ENCODE measurements at regions not wholly inside any gene's neighbourhood (a gene's known extent, or its start where the extent isn't known, plus 50 kb on each side); places are given as distances from the start of the nearest gene placed in this dataset.
"Not testable (repeated sequence)": the region's sequence is repeated elsewhere in the genome, so short reads cannot be mapped to it uniquely, and the experiment has no call there.

DNA sequence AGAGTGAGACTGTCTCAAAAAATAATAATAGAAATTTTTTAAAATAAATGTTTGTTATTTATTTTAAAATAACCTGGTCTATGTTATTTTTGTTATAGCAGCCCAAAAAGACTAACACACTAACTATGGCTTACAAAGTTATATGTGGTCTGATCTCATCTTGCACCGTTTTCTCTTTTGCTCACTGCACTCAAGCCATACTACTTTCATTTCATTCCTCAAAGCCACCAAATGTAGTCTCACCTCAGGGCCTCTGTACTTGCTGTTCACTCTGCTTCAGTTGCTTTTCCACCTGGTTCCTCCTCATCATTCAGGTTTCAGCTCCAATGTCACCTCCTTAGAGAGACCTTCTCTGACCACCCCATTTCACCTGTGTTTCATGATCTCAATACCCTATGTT is 55.2 kb upstream of the MDM1 start:
- FAIRE-seq (no peak), DNase-seq (ENCODE audit: insufficient read length, low spot score) (no peak)
- no peak for TF ChIP-seq POLR2A (IDR thresholded peaks at IDR 0.05; ENCODE audit: low read depth, low read length)

DNA sequence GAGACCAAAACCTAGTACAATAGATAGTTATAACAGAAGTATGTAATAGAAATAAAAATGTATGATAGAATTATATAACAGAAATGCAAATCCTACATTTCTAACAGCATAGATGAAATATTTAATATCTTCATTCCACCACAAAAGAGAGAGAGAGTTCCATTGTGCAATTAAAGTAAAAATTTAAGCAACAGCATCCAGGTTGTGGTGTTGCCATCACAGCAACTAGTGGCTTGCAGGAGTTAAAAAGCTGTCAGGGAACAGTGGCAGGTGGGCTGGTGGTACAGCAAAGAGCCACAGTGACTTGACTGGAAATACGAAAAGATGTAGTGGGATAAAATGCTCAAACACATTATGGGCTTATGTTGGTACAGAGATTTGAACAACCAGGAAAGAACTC is 57.1 kb upstream of the MDM1 start:
- TF ChIP-seq POLR2A (IDR thresholded peaks at IDR 0.05; ENCODE audit: low read depth, low read length) = no peak
- FAIRE-seq = no peak
- no peak for DNase-seq (ENCODE audit: insufficient read length, low spot score)

DNA sequence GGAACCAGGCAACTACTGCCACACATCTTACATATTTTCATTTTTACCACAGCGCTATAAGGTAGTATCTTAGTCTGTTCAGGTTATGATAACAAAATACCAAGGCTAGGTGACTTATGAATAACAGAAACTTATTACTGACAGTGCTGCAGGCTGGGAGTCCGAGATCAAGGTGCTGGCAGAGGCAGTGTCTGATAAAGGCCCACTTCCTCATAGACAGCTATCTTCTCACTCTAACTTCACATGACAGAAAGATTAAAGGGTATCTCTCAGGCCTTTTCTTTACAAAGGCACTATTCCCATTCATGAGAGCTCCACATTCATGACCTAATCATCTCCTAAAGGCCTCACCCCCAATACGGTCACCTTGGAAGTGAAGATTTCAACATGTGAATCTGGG is 59.8 kb upstream of the MDM1 start:
- DNase-seq (ENCODE audit: insufficient read length, low spot score) = no peak
- FAIRE-seq = no peak
- TF ChIP-seq POLR2A (IDR thresholded peaks at IDR 0.05; ENCODE audit: low read depth, low read length) = no peak

DNA sequence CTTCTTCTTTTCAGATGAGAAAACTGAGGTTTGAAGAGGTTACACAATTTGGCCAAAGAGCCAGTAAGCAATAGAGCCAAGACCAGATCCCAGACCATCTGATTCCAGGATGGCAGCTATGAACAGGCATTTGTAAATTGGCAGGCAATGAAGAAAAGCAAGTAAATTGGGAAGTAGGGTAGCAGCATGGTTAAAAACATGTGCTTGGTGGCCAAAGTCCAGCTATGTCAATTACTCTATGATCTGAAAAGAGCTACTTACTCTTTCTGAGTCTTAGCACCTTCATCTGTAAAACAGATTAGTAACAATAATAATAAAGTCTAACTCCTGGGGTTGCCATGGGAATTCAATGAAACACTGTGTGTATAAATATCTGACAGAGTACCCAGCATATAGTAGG is 60.2 kb upstream of the MDM1 start:
- no peak for TF ChIP-seq POLR2A (IDR thresholded peaks at IDR 0.05; ENCODE audit: low read depth, low read length)
- FAIRE-seq (no peak), DNase-seq (ENCODE audit: insufficient read length, low spot score) (no peak)

DNA sequence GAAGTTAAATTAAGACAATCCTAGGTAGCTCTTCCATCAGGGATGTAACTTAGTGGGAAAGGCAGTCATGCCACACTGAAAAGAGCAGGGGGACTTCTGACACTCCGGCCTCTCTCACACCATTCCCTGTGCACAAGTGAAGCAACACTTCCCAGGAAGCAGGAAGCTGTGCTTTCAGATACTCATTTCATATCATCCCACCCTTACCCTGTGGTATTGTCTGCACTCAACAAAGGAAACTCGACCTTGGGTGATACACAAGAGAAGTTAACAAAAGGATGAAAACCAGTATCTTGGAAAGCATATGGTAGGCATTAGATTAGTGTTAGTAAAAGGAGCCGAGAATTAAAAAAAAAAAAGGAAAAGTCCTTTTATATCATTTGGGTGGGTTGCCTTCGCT is 61.3 kb upstream of the MDM1 start:
- TF ChIP-seq POLR2A (IDR thresholded peaks at IDR 0.05; ENCODE audit: low read depth, low read length) = no peak
- FAIRE-seq = no peak
- DNase-seq (ENCODE audit: insufficient read length, low spot score) = no peak

DNA sequence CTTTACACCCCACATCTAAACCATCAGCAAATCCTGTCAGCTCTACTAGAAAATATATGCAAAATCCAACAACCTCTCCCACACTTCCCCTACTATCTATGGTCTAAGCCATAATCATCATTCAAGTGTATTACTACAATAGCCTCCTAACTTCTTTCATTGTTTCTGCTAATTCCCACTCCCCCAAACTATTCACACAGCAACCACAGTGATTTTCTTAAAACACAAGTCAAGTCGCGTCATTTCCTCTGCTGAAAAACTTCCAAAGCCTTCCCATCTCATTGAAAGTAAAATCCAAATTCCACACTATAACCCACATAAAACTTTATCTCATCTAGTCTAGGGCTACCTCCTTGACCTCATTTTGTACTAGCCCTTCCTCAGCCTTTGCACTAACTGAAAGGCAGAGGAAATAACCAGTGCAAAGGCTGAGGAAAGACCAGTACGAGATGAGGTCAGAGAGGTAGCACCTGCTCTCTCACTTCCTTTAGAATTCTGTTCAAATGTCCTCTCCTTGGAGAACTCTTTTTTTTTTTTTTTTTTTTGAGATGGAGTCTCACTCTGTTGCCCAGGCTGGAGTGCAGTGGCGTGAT is 65.5 kb upstream of the MDM1 start:
- no peak for FAIRE-seq
- no peak for DNase-seq (ENCODE audit: insufficient read length, low spot score)
- no peak for TF ChIP-seq POLR2A (IDR thresholded peaks at IDR 0.05; ENCODE audit: low read depth, low read length)

DNA sequence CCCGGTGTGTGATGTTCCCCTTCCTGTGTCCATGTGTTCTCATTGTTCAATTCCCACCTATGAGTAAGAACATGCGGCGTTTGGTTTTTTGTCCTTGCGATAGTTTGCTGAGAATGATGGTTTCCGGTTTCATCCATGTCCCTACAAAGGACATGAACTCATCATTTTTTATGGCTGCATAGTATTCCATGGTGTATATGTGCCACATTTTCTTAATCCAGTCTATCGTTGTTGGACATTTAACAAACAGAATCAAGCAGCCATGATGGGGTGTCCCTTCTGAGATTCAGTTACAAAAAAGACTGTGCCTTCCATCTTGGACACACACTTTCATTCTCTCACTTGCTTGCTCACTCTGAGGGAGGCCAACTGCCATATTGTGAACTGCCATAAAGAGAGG is 66.5 kb upstream of the MDM1 start:
- not testable (repeated sequence) for FAIRE-seq; DNase-seq (ENCODE audit: insufficient read length, low spot score)

DNA sequence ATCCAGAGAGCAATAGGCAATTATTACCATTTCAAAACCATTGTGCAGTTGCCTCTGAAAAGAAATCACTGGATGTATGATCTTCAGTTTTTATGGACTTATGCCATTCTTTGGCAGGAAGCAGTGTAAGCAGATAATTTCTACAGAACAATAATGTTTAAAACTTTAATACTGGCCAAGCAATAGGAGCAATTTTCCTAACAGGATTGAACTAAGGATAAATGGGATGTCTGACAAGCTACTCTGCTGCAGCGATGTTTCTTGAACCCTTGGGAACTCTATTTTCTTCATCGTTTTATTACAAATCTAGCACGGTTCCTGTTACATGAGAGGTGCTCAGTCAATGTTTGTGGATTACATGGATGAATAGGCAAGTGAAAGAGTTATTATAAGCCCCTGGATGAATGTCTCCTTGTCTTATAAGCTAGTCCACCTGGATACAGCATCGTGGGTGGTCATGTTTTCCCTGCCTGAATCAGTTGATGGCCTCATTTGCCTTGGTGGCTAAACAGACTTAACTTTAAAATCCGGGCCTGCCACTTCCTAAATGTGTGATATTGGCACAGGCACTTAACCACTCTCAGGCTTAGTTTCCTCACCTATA is 68.2 kb upstream of the MDM1 start:
- DNase-seq (ENCODE audit: insufficient read length, low spot score) (no peak), FAIRE-seq (no peak)
- no peak for TF ChIP-seq POLR2A (IDR thresholded peaks at IDR 0.05; ENCODE audit: low read depth, low read length)

DNA sequence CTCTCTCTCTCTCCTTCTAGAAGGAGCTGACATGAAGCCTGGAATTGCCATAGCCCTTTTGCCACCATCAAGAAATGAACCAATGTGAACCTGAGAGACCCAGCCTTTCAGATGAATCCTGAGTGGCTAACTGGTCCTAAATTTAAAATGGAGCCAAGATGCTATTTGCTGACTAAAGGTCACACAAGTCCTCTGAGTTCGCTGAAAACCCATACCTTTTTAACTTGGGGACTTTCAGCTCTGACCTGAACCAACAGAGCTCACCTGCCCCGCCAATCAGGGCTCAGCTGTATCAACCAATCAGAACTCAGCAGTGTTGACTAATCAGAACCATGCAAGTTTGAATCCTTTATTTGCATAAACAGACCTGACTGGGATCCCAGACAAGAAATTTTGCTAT is 70.3 kb upstream of the MDM1 start:
- FAIRE-seq (no peak), DNase-seq (ENCODE audit: insufficient read length, low spot score) (no peak)
- no peak for TF ChIP-seq POLR2A (IDR thresholded peaks at IDR 0.05; ENCODE audit: low read depth, low read length)

DNA sequence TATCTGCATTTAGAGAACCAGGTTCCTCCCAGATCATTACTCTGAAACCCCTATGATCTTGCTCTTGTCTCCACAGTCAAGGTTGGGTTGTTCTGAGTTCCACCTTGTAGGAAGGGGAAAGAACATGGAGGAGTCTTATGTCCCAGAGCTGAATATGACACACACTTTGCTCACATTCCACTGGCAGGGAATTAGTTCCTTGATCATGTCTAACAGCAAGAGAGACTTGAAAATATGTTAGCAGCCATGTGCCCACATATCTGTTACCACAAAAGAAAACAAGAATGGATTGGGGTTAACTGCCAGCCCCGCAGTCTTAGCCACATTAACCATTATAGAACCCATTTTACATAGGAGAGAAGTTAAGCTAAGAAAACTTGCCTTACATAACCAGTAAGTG is 71.1 kb upstream of the MDM1 start:
- DNase-seq (ENCODE audit: insufficient read length, low spot score) (no peak), FAIRE-seq (no peak)
- no peak for TF ChIP-seq POLR2A (IDR thresholded peaks at IDR 0.05; ENCODE audit: low read depth, low read length)

DNA sequence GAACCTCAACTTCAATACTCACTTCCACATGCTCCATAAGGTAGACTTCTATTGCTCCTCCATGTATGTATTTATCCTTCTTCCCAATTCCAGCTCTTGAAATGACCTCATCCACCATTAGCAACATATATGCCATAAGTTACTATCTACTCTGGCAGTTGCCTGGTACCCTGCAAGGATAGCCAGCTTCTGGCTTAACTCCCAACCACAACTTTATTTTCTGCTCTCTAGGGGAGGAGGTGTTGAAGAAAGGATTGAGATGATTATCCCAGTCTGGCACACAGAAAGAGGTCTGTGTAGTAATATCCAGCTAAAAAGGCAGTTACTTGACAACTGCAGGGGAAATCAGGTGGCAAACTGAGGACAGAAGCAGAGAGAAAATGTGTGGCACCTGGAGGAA is 71.5 kb upstream of the MDM1 start:
- DNase-seq (ENCODE audit: insufficient read length, low spot score) = no peak
- no peak for FAIRE-seq
- TF ChIP-seq POLR2A (IDR thresholded peaks at IDR 0.05; ENCODE audit: low read depth, low read length) = no peak

DNA sequence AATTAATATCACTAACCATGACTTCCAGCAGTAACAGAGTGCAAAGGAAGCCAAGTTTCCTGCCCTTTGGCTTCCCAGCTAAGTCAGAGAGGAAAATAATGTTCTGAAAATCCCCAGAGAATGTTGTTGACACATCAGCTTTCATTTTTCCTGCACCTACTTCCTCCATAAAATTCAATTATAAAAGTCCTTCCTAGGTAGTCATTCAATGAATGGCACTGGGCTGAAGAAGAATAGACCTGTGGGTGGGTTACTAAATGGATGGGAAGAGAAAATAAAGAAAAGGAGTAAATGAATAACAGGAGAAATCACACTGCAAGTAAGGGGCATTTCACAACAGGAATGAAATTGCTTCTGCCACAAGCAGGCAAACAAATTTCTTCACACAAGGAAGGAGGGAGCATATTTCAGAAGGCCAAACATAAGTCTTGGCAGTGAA is 73.2 kb upstream of the MDM1 start:
- FAIRE-seq (no peak), DNase-seq (ENCODE audit: insufficient read length, low spot score) (no peak)
- TF ChIP-seq POLR2A (IDR thresholded peaks at IDR 0.05; ENCODE audit: low read depth, low read length) = no peak

DNA sequence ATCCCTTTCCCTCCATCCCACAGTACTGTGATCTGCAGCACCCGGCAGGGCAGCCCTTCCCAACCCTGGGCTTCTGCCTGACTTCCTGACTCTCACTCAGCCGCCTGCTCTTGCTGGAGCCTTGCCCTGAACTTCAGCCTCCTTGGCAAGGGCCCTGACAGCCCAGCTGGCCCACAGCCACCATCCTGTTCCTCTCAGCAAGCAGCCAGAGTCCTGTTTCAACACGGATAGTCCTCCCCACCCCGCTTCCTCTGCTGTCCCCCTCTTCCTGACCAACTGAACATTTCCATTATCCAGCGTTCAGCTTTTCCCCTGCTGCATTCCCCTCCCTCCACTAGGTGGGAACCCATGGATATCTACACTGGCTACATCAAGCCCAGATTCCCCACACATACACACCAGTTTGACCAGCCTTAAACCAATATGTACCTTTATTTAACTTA is 74.0 kb upstream of the MDM1 start:
- TF ChIP-seq POLR2A (IDR thresholded peaks at IDR 0.05; ENCODE audit: low read depth, low read length) = no peak
- peak; percentile 77 for FAIRE-seq
- peak; percentile 46 for DNase-seq (ENCODE audit: insufficient read length, low spot score)

DNA sequence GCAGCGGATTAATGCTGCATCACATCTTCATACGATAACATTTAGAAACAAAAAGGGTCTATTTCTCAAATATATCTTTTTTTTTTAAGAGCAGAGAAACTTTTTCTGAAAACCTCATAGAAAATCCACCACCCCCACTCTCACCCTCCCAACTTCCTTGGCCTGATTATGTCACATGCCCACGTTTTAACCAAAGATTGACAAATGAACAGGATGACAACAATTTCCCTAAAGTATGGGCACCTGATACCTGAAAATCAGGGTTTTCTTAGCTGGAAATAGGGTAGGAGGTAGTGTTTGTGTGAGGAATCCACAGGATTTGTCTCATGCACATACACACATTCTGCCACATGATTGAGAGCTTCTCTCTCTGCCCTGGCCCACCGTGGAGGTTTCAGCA is 74.7 kb upstream of the MDM1 start:
- no peak for FAIRE-seq
- no peak for TF ChIP-seq POLR2A (IDR thresholded peaks at IDR 0.05; ENCODE audit: low read depth, low read length)
- DNase-seq (ENCODE audit: insufficient read length, low spot score) = no peak

DNA sequence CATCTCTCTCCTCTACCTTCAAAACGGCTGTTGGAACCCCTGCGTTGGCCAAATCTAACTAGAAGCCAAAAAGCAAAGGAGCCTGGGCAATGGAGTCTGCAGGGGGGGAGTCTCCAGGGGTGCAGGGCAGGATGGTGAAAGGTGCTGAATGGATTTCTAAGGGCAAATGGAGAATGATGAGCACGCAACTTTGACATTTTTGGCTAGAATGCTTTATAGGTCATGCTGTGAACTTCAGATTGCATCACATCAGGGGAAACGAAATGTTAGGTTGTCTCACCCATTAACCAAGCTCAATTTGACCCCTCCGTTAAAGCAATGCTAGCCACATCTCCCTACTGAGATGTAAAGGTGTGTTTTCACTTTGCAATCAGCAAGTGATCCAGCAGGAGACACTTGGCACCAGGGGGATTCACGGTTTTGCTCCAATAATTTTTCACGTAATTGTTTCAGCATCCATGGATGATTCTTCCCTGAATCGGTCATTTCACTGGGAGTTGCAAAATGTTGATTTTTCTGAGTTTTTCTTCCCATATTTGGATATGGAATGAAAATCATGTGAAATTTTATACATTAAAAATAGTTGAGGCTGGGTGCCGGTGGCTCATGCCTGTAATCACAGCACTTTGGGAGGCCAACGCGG is 78.0 kb upstream of the MDM1 start:
- DNase-seq (ENCODE audit: insufficient read length, low spot score) (no peak), FAIRE-seq (no peak)
- no peak for TF ChIP-seq POLR2A (IDR thresholded peaks at IDR 0.05; ENCODE audit: low read depth, low read length)

Data from H54 (cell line).